ENCODE measurements at regions not wholly inside any gene's neighbourhood (a gene's known extent, or its start where the extent isn't known, plus 50 kb on each side); places are given as distances from the start of the nearest gene placed in this dataset.
A peak's percentile ranks its signal among the peaks of the same experiment; 100 is the strongest.
"Not testable (repeated sequence)": the region's sequence is repeated elsewhere in the genome, so short reads cannot be mapped to it uniquely, and the experiment has no call there.

GRCh38 chr6:111949984-111950383 lies 76.7 kb upstream of the FYN start:
- intact Hi-C loops (cut with micrococcal nuclease); H3K4me3 Mint-ChIP-seq; H3K36me3 Mint-ChIP-seq (ENCODE audit: low read depth); H3K27me3 Mint-ChIP-seq; H3K9me3 Mint-ChIP-seq: not testable (repeated sequence)
- H3K4me1 Mint-ChIP-seq (ENCODE audit: low read depth), result peaks cover 31% of the 10 kb centered on the region
- H3K27ac Mint-ChIP-seq, result peak overlapping the region; percentile 55

GRCh38 chr6:111950661-111951496 lies 77.6 kb upstream of the FYN start:
- H3K4me3 Mint-ChIP-seq, result no peak overlapping the region
- intact Hi-C loops (cut with micrococcal nuclease), result no loop called here

GRCh38 chr6:111951497-111952085 lies 78.3 kb upstream of the FYN start:
- Mint-ChIP-seq H3K4me3 (no peak overlapping the region), H3K27ac (no peak overlapping the region), H3K27me3 (peaks cover 7% of the 10 kb centered on the region), H3K4me1 (ENCODE audit: low read depth) (peaks cover 24% of the 10 kb centered on the region), H3K9me3 (peaks cover 9% of the 10 kb centered on the region), H3K36me3 (ENCODE audit: low read depth) (no peaks in the 10 kb centered on the region)
- intact Hi-C loops (cut with micrococcal nuclease), result no loop called here

More at GRCh38 chr6:111950661-111951496, 77.6 kb upstream of the FYN start:
- Mint-ChIP-seq H3K27me3 (peaks cover 7% of the 10 kb centered on the region), H3K9me3 (peaks cover 9% of the 10 kb centered on the region), H3K4me1 (ENCODE audit: low read depth) (peaks cover 24% of the 10 kb centered on the region), H3K27ac (no peak overlapping the region), H3K36me3 (ENCODE audit: low read depth) (no peaks in the 10 kb centered on the region)

- H3K4me3 Mint-ChIP-seq, result no peak overlapping the region
- H3K36me3 Mint-ChIP-seq (ENCODE audit: low read depth), result no peaks in the 10 kb centered on the region
- intact Hi-C loops (cut with micrococcal nuclease), result no loop called here
- peaks cover 24% of the 10 kb centered on the region for H3K4me1 Mint-ChIP-seq (ENCODE audit: low read depth)
- H3K27ac Mint-ChIP-seq, result no peak overlapping the region
- peaks cover 9% of the 10 kb centered on the region for H3K9me3 Mint-ChIP-seq
- peaks cover 7% of the 10 kb centered on the region for H3K27me3 Mint-ChIP-seq
Observed at GRCh38 chr6:111952274-111952673, 79.0 kb upstream of the FYN start.

GRCh38 chr6:111952821-111953540 lies 79.7 kb upstream of the FYN start:
- no peaks in the 10 kb centered on the region for H3K36me3 Mint-ChIP-seq (ENCODE audit: low read depth)
- intact Hi-C loops (cut with micrococcal nuclease), result no loop called here
- H3K27me3 Mint-ChIP-seq, result peaks cover 5% of the 10 kb centered on the region
- H3K9me3 Mint-ChIP-seq, result peaks cover 9% of the 10 kb centered on the region
- no peak overlapping the region for H3K4me3 Mint-ChIP-seq
- no peak overlapping the region for H3K27ac Mint-ChIP-seq
- H3K4me1 Mint-ChIP-seq (ENCODE audit: low read depth), result peaks cover 24% of the 10 kb centered on the region

- H3K4me3 Mint-ChIP-seq, result no peak overlapping the region
- peaks cover 38% of the 10 kb centered on the region for H3K4me1 Mint-ChIP-seq (ENCODE audit: low read depth)
- H3K27me3 Mint-ChIP-seq, result no peaks in the 10 kb centered on the region
- intact Hi-C loops (cut with micrococcal nuclease), result no loop called here
- H3K9me3 Mint-ChIP-seq, result no peaks in the 10 kb centered on the region
- H3K36me3 Mint-ChIP-seq (ENCODE audit: low read depth), result no peaks in the 10 kb centered on the region
- no peak overlapping the region for H3K27ac Mint-ChIP-seq
Observed at GRCh38 chr6:111956098-111956497, 82.8 kb upstream of the FYN start.

- H3K9me3 Mint-ChIP-seq, result no peaks in the 10 kb centered on the region
- H3K36me3 Mint-ChIP-seq (ENCODE audit: low read depth), result no peaks in the 10 kb centered on the region
- H3K27me3 Mint-ChIP-seq, result no peaks in the 10 kb centered on the region
- no peak overlapping the region for H3K27ac Mint-ChIP-seq
- intact Hi-C loops (cut with micrococcal nuclease), result no loop called here
- peaks cover 31% of the 10 kb centered on the region for H3K4me1 Mint-ChIP-seq (ENCODE audit: low read depth)
- H3K4me3 Mint-ChIP-seq, result no peak overlapping the region
Observed at GRCh38 chr6:111957623-111958315, 84.5 kb upstream of the FYN start.

- Mint-ChIP-seq H3K9me3 (no peaks in the 10 kb centered on the region), H3K4me1 (ENCODE audit: low read depth) (peaks cover 23% of the 10 kb centered on the region), H3K27ac (peak overlapping the region; percentile 69), H3K36me3 (ENCODE audit: low read depth) (no peaks in the 10 kb centered on the region), H3K27me3 (no peaks in the 10 kb centered on the region), H3K4me3 (peak overlapping the region; percentile 45)
- intact Hi-C loops (cut with micrococcal nuclease), result no loop called here
Observed at GRCh38 chr6:111958534-111958933, 85.3 kb upstream of the FYN start.

GRCh38 chr6:111959766-111960165 lies 86.5 kb upstream of the FYN start:
- Mint-ChIP-seq H3K27ac (no peak overlapping the region), H3K36me3 (ENCODE audit: low read depth) (no peaks in the 10 kb centered on the region), H3K4me1 (ENCODE audit: low read depth) (peaks cover 19% of the 10 kb centered on the region), H3K4me3 (no peak overlapping the region), H3K9me3 (no peaks in the 10 kb centered on the region), H3K27me3 (peaks cover under 1% of the 10 kb centered on the region)
- intact Hi-C loops (cut with micrococcal nuclease), result no loop called here

GRCh38 chr6:111967131-111967530 lies 86.8 kb upstream of the CCN6 start:
- H3K4me1 Mint-ChIP-seq (ENCODE audit: low read depth), result peaks cover 22% of the 10 kb centered on the region
- no peak overlapping the region for H3K4me3 Mint-ChIP-seq
- intact Hi-C loops (cut with micrococcal nuclease), result no loop called here
- no peaks in the 10 kb centered on the region for H3K36me3 Mint-ChIP-seq (ENCODE audit: low read depth)
- no peaks in the 10 kb centered on the region for H3K9me3 Mint-ChIP-seq
- peaks cover 6% of the 10 kb centered on the region for H3K27me3 Mint-ChIP-seq
- peak overlapping the region; percentile 5 for H3K27ac Mint-ChIP-seq

GRCh38 chr6:111970426-111970825 lies 83.5 kb upstream of the CCN6 start:
- no peaks in the 10 kb centered on the region for H3K9me3 Mint-ChIP-seq
- H3K4me3 Mint-ChIP-seq, result no peak overlapping the region
- H3K27me3 Mint-ChIP-seq, result peaks cover 4% of the 10 kb centered on the region
- no peak overlapping the region for H3K27ac Mint-ChIP-seq
- no peaks in the 10 kb centered on the region for H3K36me3 Mint-ChIP-seq (ENCODE audit: low read depth)
- peaks cover 49% of the 10 kb centered on the region for H3K4me1 Mint-ChIP-seq (ENCODE audit: low read depth)
- intact Hi-C loops (cut with micrococcal nuclease), result loop anchor here (5.0 kb wide), 1 partner anchor 98 kb away; the partner anchor contains the start of gene FYN

GRCh38 chr6:111971181-111971841 lies 82.6 kb upstream of the CCN6 start:
- Mint-ChIP-seq H3K27me3 (peaks cover 3% of the 10 kb centered on the region), H3K9me3 (no peaks in the 10 kb centered on the region), H3K4me1 (ENCODE audit: low read depth) (peaks cover 53% of the 10 kb centered on the region), H3K4me3 (no peak overlapping the region), H3K27ac (peak overlapping the region; percentile 79), H3K36me3 (ENCODE audit: low read depth) (no peaks in the 10 kb centered on the region)
- intact Hi-C loops (cut with micrococcal nuclease), result loop anchor here (5.0 kb wide), 1 partner anchor 99 kb away; the partner anchor contains the start of gene FYN

GRCh38 chr6:111971866-111972532 lies 81.9 kb upstream of the CCN6 start:
- peaks cover 3% of the 10 kb centered on the region for H3K27me3 Mint-ChIP-seq
- intact Hi-C loops (cut with micrococcal nuclease), result loop anchor here (5.0 kb wide), 1 partner anchor 100 kb away; the partner anchor contains the start of gene FYN
- no peaks in the 10 kb centered on the region for H3K36me3 Mint-ChIP-seq (ENCODE audit: low read depth)
- no peaks in the 10 kb centered on the region for H3K9me3 Mint-ChIP-seq
- peaks cover 59% of the 10 kb centered on the region for H3K4me1 Mint-ChIP-seq (ENCODE audit: low read depth)
- H3K27ac Mint-ChIP-seq, result peak overlapping the region; percentile 79
- peak overlapping the region; percentile 21 for H3K4me3 Mint-ChIP-seq
